NCI-H82 treated with DMSO at 0.1 percent for 48 hours (cell line): ENCODE measurements at regions not wholly inside any gene's neighbourhood (a gene's known extent, or its start where the extent isn't known, plus 50 kb on each side); places are given as distances from the start of the nearest gene placed in this dataset.
"Not testable (repeated sequence)": the region's sequence is repeated elsewhere in the genome, so short reads cannot be mapped to it uniquely, and the experiment has no call there.

Source experiments
- DNase-seq: peaks from one replicate; lab custom pipeline; 2025; ENCODE audit not compliant: unreplicated experiment; lab: John Stamatoyannopoulos, UW

DNA sequence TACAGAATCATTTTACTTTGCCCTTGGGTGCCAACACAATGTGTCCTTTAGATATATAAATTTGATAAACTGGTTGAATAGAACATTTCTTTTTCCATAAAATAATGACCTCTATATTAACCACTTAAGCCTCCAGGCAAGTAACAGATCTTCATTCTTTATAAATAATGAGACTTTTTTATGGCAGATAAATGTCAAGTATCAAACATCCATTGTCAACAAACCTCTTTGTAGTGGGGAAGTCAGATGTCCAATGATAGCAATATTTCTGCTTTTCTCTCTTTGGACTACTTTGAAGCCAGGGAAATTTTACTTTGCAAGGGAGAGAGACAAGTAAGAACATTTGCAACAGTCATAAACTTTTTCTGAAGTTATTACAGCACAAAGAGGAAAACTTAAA, 841.2 kb downstream of the CDH8 start:
- DNase-seq: no peak

DNA sequence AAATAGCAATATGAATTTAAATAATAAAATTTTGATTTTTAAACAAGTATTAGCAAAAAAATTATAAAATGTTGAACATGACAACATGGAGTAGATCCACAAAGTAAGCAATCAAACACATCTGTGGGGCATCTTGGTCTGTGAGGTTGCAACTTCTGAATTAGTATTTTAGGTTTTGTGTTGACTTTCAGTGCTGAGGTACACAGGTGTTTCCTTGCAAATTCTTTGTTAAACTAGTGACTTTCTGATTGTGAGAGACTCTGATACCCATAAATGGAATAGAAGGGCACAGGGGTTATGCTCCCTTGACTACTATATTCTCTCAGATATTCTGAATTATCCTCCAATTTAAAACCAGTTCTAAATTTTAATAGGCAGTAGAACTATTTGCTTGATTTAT, 841.7 kb downstream of the CDH8 start:
- no peak for DNase-seq

DNA sequence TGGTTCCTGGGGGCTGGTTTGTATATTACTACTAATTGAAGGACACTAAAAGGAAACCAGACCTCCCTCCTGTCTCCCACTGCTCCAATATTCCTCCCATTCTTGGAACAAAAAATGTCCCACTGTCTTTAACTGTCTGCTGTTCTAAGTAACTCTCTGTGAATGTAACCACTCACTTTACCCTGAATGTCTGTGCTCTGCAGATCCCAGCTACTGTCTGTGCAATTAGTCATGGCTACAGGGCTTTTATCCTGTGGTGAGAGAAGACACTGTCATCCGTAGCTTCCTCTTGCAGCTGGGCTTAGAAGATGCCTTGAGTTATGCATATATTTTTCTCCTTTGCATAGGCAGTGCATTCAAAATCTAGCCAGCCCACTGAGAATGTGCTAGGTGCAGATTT, 853.8 kb downstream of the CDH8 start:
- no peak for DNase-seq

DNA sequence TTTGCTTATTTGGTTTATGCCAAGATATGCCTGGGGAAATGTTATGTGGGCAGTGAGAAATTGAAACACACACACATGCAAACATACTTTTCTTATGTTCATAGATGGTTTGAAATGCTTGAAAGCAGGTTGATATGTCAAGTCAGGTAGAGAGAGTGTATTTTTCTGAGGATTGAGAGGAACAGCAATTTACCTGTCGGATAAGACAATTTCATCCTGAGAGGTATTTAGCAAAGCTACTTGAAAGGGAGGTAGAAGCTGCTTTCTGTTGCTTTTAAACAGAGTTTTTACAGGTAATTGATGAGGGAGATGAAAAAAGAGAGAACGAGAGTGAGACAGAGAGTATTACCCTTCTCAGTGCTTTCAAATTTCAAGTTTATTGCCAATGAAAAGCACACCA, 854.3 kb downstream of the CDH8 start:
- no peak for DNase-seq

DNA sequence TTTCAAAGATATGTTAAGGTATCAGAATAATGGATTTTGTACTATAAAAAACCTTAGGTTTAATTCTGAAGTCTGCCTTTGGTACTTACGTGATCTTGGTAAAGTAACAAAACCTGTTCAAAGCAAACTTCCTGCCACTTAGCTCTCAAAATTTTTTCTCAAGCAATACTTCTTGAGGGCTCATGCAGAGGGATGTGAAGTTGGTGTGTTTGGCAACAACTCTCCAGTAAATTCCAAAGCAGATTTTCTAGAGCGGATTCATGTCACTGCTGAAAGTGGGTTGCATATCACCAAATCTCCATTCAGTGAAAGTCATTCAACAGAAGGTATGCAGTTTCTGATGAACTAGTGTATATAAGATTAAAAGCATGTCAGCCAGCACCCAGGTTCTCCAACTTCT, 856.7 kb downstream of the CDH8 start:
- DNase-seq: no peak

DNA sequence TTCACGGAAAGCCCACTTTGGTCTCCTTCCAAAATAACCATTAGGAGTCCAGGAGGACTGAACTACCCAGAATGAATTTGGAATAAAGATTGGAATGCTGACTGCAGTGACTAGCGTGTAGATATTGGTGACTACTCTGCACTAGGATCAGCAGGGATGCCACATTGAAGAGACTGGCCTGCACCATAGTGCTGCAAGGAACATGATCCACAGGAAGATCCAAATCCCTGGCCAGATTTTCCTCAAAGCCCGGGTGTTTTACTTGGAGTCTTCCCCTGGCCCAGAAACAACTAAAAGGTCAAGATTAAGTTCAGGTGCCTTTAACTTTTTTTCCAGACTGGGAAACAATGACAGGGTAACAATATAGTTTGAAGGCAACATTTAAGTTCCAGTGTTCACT, 870.4 kb downstream of the CDH8 start:
- DNase-seq: no peak

DNA sequence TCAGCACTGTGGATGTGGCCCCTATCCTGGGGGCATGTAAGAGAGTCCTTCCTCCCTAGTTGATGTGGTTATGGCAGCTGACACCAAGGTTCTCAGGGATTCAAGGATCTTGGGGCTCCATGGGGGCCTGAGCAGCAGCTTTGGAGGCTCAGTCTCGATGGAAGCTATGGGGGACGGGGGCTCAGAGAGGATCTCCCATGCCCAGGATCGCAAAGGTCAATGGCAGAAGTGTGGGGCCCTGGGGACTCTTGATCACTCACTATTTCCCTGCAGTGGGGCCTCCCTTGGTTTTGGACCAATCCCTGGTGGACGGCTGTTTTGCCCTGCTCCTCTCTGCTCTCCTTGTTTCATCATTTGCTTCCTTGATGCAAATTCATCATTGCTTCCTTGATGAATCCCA, 885.9 kb downstream of the CDH8 start:
- DNase-seq: no peak

DNA sequence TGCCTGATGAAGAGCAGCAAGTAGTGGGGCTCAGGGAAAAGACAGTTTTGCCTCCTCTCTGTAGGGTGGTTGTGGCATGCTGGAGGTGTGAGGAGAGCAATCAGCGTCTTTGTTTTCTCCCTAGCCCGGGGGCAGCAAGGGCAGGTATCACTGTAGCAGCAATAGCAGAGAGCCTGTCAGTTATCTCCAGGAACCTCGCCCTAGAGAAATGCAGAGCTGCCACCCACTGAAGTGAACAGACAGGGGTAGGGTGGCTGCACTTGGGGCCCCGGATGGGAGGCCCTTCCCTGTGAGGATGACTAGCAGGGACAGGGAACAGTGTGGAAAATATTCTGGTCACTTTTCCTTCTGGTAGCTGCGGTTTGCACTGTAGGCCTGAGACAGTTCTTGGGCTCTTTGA, 886.5 kb downstream of the CDH8 start:
- DNase-seq: no peak

DNA sequence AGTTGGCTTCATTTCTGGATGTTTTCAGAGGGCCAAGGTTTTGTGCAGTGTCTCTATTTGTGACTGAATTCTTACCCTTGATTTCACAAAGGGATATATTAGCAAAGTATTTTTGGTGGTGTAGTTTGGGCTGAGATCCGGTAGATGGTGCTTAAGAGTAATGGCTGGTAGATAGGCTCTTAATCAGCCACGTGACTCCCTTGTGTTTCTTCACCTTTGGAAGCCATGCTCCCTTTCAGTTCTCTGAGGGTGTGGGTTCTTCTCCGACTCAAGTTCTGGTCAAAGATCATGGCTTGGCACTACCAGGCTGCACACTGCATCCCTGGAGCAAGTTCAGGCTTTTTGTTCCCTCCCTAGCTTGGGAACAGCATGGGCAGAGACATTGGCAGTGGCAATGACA, 887.3 kb downstream of the CDH8 start:
- no peak for DNase-seq

DNA sequence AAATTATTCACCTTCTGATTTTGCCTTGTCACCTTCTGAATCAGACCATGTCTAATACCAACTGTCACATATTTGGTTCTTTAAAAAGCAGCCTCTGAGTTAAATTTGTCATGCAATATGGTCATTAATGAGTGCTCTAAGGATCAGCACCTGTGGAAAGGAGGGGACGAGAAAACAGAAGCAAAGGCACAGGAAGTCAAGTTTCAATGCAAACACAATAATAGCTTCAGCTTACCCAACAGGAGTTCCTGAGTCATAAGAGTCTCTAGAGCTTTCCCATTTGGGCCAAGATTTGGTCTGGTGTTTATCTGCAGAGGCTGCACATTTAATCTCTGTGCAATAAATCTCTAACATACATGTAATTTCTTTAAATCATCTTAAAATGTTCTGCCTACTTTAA, 889.8 kb downstream of the CDH8 start:
- DNase-seq: no peak

DNA sequence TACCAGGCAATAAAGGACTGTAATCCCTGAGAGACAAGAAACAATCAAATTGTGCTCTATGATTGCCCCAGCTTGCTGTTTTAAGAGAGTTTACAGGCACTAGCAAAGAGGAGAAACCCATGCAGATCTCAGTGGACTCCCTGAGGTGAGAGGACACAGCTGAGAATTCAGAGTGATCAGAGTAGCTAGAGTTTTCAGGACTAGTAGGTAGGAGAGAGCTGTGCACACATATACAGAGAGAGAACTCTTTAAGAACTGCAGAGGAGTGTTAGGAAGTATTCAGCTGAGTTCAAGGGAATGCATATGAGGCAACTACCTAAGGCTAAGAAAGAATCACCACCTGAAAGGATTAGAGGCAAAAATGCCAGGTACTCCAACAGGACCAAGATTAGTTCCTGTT, 904.8 kb downstream of the CDH8 start:
- DNase-seq: no peak

DNA sequence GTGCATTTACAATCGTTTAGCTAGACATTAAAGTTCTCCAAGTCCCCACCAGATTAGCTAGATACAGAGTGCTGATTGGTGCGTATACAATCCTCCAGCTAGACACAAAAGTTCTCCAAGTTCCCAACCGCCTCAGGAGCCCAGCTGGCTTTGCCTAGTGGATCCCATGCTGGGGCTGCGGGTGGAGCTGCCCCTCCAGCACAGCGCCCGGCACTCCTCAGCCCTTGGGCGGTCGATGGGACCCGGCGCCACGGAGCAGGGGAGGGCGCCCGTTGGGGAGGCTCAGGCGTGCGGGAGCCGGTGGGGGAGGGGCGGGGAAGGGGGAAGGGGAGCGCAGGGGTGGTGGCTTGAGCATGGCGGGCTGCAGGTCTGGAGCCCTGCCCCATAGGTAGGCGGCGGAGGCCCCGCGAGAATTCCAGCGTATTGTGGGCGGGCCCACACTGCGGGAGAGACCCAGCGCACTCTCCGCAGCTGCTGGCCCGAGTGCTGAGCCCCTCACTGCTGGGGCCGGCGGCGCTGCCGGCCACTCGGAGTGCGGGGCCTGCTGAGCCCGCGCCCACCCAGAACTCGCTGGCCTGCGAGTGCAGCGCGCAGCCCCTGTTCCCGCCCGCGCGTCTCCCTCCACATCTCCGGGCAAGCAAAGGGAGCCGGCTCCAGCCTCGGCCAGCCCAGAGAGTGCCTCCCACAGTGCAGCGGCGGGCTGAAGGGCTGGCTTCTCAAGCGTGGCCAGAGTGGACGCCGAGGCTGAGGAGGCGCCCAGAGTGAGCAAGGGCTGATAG, 907.5 kb downstream of the CDH8 start:
- no peak for DNase-seq

DNA sequence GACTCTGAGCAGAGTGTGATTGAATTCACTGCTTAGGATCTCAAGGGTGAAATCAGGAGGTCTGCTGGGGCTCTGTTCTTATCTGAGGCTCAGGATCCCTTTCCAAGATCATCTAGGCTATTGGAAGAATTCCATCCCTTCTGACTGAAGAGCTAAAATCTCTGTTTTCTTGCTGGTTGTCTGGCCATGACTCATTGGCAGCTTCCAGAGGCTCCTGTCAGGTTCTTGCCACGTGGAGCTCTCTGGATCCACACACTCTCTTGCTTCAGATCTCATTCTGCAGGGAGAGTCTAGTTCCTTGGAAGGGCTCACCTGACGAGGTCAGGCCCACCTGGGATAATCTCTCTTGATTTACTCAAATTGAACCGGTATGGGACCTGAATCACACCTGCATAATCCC, 930.7 kb downstream of the CDH8 start:
- no peak for DNase-seq

DNA sequence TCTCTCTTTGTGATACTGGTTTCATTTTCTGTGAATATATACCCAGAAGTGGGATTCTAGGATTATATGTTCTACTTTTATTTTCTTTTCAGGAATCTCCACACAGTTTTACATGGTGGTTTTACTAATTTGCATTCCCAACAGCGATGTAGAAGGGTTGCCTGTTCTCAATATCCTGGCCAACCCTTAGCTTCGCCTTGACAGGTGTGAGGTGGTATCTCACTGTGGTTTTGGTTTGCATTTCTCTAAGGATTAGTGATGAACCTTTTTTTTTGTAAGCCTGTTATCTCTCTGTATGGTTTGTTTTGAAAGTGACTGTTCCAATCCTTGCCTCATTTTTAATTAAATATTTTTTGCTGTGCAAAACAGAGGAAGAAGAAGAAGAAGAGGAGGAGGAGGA, 937.7 kb downstream of the CDH8 start:
- DNase-seq: no peak

DNA sequence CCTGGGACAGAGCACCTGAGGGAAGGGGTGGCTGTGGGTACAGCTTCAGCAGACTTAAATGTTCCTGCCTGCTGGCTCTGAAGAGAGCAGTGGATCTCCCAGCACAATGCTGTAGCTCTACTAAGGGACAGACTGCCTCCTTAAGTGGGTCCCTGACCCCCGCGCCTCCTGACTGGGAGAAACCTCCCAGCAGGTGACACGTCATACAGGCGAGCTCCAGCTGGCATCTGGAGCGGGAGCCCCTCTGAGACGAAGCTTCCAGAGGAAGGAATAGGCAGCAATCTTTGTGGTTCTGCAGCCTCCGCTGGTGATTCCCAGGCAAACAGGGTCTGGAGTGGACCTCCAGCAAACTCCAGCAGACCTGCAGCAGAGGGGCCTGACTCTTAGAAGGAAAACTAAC, 944.9 kb downstream of the CDH8 start:
- DNase-seq: not testable (repeated sequence)

DNA sequence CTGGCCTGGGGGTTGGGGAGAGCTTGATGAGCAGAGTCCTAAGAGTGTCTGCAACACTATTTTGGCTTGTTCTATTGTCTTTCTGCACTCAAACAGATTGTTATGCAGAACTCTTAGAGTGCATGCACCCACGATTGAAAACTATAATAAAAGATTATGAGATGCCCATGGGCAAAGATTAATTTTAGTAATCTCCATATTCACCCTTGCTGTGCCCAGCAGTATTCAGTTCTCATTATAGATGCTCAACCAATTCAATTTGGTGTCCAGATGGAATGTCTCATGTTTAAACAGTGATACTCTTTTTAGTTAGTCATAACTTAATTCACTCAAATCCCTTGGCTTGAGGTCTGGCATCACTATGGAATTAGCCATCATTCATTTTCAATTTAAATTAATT, 952.5 kb downstream of the CDH8 start:
- DNase-seq: no peak

DNA sequence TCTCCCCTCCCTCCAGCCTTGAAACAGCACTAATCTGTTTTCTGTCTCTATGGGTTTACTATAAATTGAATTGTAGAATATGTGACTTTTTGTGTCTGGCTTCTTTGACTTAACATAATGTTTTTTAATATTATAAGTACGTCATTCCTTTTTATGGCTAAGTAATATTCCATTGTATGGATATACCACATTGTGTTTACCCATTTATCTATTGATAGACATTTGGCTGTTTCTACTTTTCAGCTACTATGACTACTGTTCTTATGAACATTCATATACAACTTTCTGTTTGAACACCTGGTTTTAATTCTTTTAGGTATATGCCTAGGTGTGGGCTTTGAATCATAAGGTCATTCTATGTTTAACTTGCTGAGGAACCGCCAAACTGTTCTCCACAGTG, 961.9 kb downstream of the CDH8 start:
- no peak for DNase-seq

DNA sequence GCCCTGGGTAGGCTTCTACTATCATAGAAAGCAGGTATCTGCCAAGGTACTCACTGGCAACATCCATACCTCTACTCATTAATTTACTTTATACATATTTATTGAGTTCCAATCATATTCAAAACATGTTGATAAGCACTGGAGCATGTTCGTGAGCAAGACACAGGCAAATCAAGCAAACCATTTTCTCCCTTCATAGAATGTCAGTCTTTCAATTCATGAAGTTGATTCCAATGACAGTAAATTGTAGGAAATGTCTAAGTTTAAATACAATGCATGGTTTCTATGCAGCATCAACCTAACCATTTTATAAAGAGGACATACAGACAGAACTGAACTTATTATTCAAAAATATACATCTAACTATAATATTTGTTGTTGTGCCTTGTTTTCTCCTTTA, 978.6 kb downstream of the CDH8 start:
- DNase-seq: no peak

DNA sequence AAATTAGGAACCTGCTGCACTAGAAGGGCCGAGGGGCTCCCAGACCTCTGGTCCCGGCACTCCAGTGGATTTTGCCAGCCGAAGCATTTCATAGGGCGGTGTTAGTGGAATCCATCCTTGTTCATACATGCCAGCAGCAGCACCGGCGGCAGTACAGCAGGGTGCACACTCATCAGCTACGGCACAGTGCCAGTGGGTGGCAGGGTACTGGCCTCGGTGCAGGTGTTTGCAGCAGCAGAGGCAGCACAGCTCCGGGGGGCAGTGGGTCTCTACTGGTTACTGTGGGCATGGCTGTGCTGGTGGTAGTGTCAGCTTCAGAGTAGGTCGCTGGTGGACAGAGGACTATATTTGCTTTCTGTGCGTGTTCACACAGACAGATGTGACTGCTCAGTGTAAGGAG, 985.7 kb downstream of the CDH8 start:
- DNase-seq: no peak

DNA sequence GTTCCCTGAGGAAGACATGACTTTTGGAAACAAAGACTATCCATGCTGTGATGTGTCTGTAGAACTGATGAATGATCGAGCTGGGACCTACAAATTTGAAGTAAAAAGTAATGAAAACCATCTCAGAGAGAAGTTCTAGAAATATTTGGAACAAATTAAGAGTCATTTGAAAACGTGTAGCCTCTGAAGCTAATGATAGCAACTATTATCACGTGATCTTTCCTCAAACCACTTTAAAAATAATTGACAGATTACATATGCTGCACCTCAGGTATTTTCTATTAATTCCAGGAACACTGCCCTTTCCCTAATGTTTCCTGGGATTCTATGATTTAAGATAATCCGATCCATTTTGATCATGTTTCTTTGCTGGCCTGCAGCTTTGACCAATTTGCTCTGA, 990.3 kb downstream of the CDH8 start:
- DNase-seq: no peak

DNA sequence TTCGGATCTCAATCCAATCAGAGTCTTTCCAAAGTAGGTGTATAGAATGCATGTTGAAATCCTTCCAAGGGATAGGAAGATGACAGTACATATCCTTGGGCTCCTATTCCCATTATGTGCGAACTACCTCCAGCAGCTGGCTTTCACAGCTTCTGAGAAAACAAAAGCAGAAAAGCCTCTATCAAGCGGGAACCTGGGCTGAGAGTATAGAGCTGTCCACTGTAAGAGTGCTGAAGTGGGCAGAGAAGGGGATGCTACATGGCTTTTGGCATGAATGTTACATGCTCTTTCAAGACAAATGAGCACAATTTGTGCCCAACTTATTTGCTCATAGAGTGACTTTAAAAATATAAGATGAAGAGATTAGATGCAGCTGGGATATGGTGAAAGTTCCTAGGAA, 993.5 kb downstream of the CDH8 start:
- DNase-seq: no peak

DNA sequence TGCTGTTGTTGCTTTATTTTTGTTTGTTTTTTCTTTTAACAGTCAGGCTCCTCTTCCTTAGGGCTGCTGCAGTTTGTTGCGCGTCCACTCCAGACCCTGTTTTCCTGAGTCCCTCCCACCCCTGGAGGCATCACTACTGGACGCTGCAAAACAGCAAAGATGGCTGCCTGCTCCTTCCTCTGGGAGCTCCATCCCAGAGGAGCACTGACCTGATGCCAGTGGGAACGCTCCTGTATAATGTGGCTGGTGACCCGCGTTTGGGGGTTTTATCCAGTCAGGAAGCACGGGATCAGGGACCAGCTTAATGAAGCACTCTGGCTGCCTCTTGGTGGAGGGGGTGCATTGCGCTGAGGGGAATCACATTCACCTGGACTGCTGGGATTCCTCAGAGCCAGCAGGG, 1005.6 kb downstream of the CDH8 start:
- no peak for DNase-seq

DNA sequence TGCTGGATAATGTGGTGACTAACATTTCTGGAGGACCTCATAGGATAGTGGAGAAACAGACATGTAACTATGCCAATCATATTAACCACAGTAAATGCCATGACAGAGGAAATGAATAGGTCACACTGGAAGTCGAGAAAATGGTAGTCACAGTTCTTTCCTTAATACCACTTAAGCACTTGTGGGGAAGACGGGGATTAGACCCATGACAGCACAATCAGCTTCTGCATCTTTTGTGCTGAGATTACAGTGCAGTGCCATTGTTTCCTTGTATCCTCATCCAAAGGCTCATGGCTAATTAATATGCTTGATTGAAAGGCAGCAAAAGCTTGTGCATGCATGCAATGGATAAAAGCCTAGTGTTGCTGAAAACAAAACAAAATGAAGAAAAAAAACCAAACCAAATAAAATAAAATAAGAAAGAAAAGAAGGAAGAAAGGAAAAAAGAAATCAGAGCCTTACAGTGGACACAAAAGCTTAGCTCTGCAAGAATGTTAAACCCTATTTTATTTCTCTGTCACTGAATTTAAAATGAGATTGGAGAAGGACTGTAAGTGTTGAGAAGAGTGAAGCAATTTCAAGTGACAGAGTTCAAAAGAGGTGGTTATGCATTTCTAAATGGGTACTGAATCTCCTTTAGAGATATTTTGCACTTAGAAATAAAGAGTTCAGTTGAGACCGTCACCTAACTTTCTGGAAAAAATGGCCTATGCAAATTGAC, 1011.9 kb downstream of the CDH8 start:
- peak; percentile 35 for DNase-seq
